PC-9 (cell line): ENCODE measurements at regions not wholly inside any gene's neighbourhood (a gene's known extent, or its start where the extent isn't known, plus 50 kb on each side); places are given as distances from the start of the nearest gene placed in this dataset.

Experiments
- EZH2 ChIP-seq: fragments of 200-600 bp; sonication (generic); IDR thresholded peaks from 2 replicates; pipeline ENCODE4 v1.8.0; 2017; ENCODE audit warnings: antibody characterized with exemption, low read depth
- TF ChIP-seq, protein P1 (sequence below): fragments of 200-600 bp; sonication (generic); conservative IDR thresholded peaks from 2 replicates; pipeline ENCODE4 v1.6.1; 2017; ENCODE audit warnings: mixed run types, antibody characterized with exemption, mild to moderate bottlenecking, moderate library complexity

DNA sequence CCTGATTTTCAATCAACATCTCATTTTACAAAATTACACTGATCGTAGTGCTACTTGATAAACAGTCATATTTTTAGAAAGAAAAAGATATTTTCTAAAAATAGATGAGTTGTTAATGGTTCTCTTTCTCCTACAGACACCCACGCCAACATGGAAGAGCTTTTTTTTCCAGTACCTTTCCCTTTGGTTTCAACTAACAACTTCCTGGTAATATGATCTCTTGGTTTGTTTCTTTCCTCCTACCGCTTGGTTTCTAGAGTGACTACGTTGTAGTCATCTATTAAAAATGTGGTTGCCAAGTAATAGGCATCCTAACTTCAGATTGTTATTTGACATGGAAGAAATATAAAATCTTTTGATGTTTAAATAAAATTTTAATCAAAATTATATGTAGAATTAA, 189.0 kb downstream of the LACC1 start:
- TF ChIP-seq, protein P1, sequence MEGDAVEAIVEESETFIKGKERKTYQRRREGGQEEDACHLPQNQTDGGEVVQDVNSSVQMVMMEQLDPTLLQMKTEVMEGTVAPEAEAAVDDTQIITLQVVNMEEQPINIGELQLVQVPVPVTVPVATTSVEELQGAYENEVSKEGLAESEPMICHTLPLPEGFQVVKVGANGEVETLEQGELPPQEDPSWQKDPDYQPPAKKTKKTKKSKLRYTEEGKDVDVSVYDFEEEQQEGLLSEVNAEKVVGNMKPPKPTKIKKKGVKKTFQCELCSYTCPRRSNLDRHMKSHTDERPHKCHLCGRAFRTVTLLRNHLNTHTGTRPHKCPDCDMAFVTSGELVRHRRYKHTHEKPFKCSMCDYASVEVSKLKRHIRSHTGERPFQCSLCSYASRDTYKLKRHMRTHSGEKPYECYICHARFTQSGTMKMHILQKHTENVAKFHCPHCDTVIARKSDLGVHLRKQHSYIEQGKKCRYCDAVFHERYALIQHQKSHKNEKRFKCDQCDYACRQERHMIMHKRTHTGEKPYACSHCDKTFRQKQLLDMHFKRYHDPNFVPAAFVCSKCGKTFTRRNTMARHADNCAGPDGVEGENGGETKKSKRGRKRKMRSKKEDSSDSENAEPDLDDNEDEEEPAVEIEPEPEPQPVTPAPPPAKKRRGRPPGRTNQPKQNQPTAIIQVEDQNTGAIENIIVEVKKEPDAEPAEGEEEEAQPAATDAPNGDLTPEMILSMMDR, result no peak
- TF ChIP-seq EZH2, result no peak
